Brain microvascular endothelial cell (primary cell): ENCODE measurements at regions not wholly inside any gene's neighbourhood (a gene's known extent, or its start where the extent isn't known, plus 50 kb on each side); places are given as distances from the start of the nearest gene placed in this dataset.

Experiments used
- DNase-seq: peaks from one replicate; pipeline ENCODE4 v3.0.0-alpha.2; 2020
- H3K27ac ChIP-seq: fragments of 250-450 bp; sonication (Bioruptor Pico); 2 replicates; pipeline ENCODE4 v1.5.1; 2020; ENCODE audit warnings: mild to moderate bottlenecking, moderate library complexity
- H3K27me3 ChIP-seq: fragments of 250-450 bp; sonication (Bioruptor Pico); replicated peaks from 2 replicates; pipeline ENCODE4 v1.5.1; 2020; ENCODE audit warnings: mild to moderate bottlenecking
- H3K36me3 ChIP-seq: fragments of 250-450 bp; sonication (Bioruptor Pico); replicated peaks from 2 replicates; pipeline ENCODE4 v1.5.1; 2020; ENCODE audit warnings: mild to moderate bottlenecking
- H3K4me3 ChIP-seq: 2 replicates; pipeline ENCODE4 v1.5.1; 2011; ENCODE audit warnings: low read depth, mild to moderate bottlenecking, control low read depth, low read length, moderate library complexity
- in situ Hi-C: cut with HindIII; loops from 2 replicates; pipeline ENCODE4 v1.10.0; 2017; ENCODE audit warnings: low sequenced_read_pairs, low pct_ligation_motif_present
- TF ChIP-seq, protein P1 (sequence below): IDR thresholded peaks from 2 replicates; pipeline ENCODE4 v1.5.1; 2011; ENCODE audit warnings: low read depth, mild to moderate bottlenecking, moderate library complexity, low read length, control low read depth, inconsistent platforms; ENCODE audit errors: missing control alignments

DNA sequence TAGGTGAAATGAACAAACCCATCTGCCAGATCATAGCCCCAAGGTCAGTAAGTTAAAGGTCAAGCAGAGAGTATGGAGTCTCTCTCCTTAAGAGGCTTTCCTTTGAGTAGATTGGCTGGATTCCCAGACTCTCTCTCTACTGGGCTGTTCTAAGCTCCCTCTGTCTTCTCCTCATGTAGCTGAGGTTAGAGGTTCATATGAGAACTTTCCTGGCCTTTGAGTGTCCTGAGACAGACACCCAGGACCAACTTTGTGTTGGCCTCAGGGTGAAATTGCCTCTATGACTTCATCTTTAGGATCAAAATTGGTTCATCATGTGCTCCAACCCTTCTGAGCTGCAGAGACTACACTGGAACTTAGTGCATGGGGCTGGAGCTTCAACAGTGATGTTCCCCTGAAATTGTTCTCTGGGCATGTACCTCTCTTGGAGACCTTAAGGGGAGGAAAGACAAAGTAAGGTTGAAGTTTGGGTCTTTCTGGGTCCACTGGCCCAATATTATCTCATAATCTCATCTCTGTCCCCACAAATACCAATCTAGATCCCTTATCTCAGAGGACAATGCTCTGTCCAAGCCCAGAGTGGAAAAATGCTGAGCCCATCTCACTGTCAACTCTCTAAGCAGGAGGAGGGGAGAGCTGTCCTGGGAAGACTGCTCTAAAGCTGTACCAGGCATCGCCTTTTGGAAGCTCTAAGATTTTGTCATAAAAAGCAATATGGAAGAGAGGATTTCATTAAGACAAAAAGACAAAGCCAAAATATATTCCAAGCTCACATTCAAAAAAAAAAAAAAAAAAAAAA is 177.3 kb upstream of the ARL4C start:
- H3K36me3 ChIP-seq = no peaks in the 10 kb centered on the region
- H3K27ac ChIP-seq = peak overlapping the region; percentile 75
- in situ Hi-C loops = no loop called here
- no peaks in the 10 kb centered on the region for H3K27me3 ChIP-seq
- DNase-seq = no peak
- TF ChIP-seq, protein P1, sequence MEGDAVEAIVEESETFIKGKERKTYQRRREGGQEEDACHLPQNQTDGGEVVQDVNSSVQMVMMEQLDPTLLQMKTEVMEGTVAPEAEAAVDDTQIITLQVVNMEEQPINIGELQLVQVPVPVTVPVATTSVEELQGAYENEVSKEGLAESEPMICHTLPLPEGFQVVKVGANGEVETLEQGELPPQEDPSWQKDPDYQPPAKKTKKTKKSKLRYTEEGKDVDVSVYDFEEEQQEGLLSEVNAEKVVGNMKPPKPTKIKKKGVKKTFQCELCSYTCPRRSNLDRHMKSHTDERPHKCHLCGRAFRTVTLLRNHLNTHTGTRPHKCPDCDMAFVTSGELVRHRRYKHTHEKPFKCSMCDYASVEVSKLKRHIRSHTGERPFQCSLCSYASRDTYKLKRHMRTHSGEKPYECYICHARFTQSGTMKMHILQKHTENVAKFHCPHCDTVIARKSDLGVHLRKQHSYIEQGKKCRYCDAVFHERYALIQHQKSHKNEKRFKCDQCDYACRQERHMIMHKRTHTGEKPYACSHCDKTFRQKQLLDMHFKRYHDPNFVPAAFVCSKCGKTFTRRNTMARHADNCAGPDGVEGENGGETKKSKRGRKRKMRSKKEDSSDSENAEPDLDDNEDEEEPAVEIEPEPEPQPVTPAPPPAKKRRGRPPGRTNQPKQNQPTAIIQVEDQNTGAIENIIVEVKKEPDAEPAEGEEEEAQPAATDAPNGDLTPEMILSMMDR = no peak
- H3K4me3 ChIP-seq = no peak overlapping the region

DNA sequence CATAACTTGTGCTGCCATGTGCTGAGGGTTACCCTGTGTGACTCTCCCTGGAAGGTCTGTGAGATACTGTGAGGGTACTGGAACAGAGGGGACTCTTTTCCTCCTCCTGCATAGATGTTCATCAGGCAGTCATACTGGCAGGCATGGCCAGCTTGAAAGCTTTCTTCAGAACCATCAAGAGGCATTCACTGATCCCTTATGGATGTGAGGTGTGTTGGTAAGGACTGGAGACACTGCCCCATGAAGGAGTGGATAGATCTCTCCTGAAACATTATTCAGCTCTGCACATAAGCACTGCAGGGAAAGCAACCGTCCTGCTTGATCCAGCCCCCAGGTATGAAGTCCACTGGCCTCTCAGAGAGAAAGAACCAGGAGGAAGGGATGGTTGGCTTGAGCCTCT is 176.6 kb upstream of the ARL4C start:
- no peaks in the 10 kb centered on the region for H3K27me3 ChIP-seq
- DNase-seq = no peak
- in situ Hi-C loops = no loop called here
- H3K27ac ChIP-seq = no peak overlapping the region
- no peaks in the 10 kb centered on the region for H3K36me3 ChIP-seq
- H3K4me3 ChIP-seq = no peak overlapping the region
- TF ChIP-seq, protein P1 = no peak

DNA sequence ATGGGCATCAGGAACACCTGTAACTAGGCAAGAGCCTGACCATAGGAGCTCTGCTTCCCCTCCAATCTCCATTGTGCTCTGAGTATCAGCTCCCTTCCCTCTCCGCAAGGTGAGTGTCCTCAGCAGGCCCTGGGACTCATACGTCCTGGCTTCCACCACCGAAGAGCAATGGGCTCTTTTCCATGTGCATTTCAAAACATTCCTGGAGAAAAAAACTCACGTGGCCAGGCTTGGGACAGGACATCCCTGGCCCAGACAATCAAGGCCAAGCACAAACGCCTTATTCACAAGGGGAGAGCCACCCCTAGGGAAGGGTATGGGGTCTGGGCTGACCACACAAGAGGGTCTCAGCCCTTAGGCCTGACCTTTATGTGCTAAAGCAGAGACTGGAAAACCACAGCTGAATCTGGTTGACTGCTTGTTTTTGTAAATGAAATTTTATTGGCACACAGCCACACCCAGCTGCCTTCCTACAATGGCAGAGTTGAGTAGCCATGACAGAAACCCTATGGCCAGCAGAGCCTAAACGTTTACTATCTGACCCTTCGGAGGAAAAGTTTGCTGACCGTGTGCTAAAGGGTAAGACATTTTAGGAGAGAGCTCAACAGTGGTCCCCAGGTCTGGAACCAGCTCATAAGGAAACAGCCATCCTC is 175.7 kb upstream of the ARL4C start:
- DNase-seq = no peak
- in situ Hi-C loops = no loop called here

DNA sequence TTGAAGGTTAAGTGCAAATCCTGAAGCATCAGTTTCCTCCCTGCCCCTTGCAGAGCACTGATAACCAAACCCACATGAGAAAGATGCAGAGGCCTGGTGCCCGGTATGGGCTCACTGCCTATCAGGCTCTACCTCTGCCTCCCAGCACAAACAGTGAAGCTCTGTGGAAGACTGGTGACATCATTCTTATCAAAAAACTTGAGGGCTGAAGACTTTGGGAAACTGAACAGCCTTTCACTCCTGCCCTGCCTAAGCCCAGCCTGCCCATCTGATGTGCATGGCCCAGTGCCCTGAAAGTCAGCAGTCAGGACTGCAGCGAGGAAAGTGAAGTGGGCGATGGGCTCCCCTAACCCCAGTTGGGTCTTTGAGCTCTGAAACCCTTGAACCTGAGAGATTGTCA is 174.8 kb upstream of the ARL4C start:
- H3K27ac ChIP-seq = no peak overlapping the region
- TF ChIP-seq, protein P1 = no peak
- no peak for DNase-seq
- H3K4me3 ChIP-seq = no peak overlapping the region
- H3K36me3 ChIP-seq = no peaks in the 10 kb centered on the region
- H3K27me3 ChIP-seq = no peaks in the 10 kb centered on the region
- in situ Hi-C loops = no loop called here

More for the DNA sequence above, 175.7 kb upstream of the ARL4C start:
- Histone ChIP-seq H3K36me3 (no peaks in the 10 kb centered on the region), H3K27ac (no peak overlapping the region), H3K27me3 (no peaks in the 10 kb centered on the region), H3K4me3 (no peak overlapping the region)
- TF ChIP-seq, protein P1 = no peak

DNA sequence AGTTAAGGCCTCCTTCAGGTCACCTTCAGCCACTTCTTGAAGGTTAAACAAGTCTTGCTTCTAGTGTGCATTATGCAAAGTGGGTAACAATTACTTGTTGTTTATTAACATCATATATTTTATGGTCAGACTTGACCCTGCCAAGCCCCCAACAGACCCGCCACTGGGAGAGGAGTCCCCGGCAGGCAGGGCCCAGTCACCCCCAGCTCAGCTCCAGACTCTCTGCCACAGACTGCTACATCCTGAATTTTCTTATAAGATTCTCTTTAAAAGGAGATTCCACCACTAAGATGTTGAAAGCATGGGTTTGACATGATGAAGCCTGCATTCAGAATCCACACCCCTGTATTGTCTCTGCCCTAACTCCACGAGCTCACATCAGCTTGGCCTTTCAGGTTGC is 174.3 kb upstream of the ARL4C start:
- in situ Hi-C loops = no loop called here
- H3K27me3 ChIP-seq = no peaks in the 10 kb centered on the region
- H3K27ac ChIP-seq = no peak overlapping the region
- no peak for DNase-seq
- no peaks in the 10 kb centered on the region for H3K36me3 ChIP-seq
- TF ChIP-seq, protein P1 = no peak
- no peak overlapping the region for H3K4me3 ChIP-seq
